ENCODE measurements at regions not wholly inside any gene's neighbourhood (a gene's known extent, or its start where the extent isn't known, plus 50 kb on each side); places are given as distances from the start of the nearest gene placed in this dataset.

DNA sequence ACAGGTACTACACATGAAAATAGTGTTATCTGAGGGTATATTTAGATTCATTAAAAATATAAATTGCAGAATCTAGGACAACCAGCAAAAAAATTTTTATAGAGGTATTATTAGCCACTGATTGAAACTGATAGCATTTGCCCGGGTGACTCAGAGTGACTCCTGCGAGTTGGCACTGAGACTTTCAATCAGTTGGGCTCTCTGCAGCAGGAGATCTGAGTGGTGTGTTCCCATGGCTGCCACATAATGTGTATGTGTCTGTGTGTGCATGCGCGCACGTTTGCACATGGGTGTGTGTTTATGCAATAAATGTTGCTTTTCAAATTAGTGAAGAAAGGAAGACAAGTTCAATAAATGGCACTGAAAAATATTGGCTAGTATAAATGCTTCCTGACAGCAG, 100.1 kb upstream of the MRPS30 start:
- TF ChIP-seq, protein P1, sequence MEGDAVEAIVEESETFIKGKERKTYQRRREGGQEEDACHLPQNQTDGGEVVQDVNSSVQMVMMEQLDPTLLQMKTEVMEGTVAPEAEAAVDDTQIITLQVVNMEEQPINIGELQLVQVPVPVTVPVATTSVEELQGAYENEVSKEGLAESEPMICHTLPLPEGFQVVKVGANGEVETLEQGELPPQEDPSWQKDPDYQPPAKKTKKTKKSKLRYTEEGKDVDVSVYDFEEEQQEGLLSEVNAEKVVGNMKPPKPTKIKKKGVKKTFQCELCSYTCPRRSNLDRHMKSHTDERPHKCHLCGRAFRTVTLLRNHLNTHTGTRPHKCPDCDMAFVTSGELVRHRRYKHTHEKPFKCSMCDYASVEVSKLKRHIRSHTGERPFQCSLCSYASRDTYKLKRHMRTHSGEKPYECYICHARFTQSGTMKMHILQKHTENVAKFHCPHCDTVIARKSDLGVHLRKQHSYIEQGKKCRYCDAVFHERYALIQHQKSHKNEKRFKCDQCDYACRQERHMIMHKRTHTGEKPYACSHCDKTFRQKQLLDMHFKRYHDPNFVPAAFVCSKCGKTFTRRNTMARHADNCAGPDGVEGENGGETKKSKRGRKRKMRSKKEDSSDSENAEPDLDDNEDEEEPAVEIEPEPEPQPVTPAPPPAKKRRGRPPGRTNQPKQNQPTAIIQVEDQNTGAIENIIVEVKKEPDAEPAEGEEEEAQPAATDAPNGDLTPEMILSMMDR (conservative IDR thresholded peaks at IDR 0.05; ENCODE audit: low read depth, low read length) = no peak
- TF ChIP-seq EZH2 (IDR thresholded peaks at IDR 0.05; ENCODE audit: low read length, unreplicated experiment) = no peak
